IPS DF 6.9 (cell line): ENCODE measurements at regions not wholly inside any gene's neighbourhood (a gene's known extent, or its start where the extent isn't known, plus 50 kb on each side); places are given as distances from the start of the nearest gene placed in this dataset.
"Not testable (repeated sequence)": the region's sequence is repeated elsewhere in the genome, so short reads cannot be mapped to it uniquely, and the experiment has no call there.

ENCODE experiments used
- DNase-seq: peaks from one replicate; pipeline ENCODE4 v3.0.0-alpha.2; 2013; ENCODE audit warnings: low read depth, low spot score
- H3K27ac ChIP-seq: one replicate; pipeline ENCODE4 v1.5.1; 2013; ENCODE audit warnings: low read length, control low read depth
- H3K27me3 ChIP-seq: 2 replicates; pipeline ENCODE4 v1.6.1; 2013; ENCODE audit warnings: mild to moderate bottlenecking, low read length; ENCODE audit not compliant: control insufficient read depth, insufficient read depth
- H3K36me3 ChIP-seq: 2 replicates; pipeline ENCODE4 v1.6.1; 2013; ENCODE audit warnings: low read length; ENCODE audit not compliant: control insufficient read depth, insufficient read depth
- H3K4me1 ChIP-seq: 2 replicates; pipeline ENCODE4 v1.6.1; 2013; ENCODE audit warnings: low read length; ENCODE audit not compliant: control insufficient read depth, insufficient read depth
- H3K4me3 ChIP-seq: 2 replicates; pipeline ENCODE4 v1.5.1; 2013; ENCODE audit warnings: mild to moderate bottlenecking, low read length
- H3K9me3 ChIP-seq: 2 replicates; pipeline ENCODE4 v1.6.1; 2013; ENCODE audit warnings: low read length, inconsistent platforms; ENCODE audit not compliant: control insufficient read depth, insufficient read depth
- WGBS: extraction: QIAGEN DNeasy Blood & Tissue Kit; methylation state at CpG from one replicate; pipeline ENCODE4 v1.1.7; 2013; ENCODE audit warnings: mixed read lengths, missing lambda C conversion rate; ENCODE audit not compliant: insufficient read length, insufficient coverage; 5-methylcytosine and 5-hydroxymethylcytosine counted together

- not testable (repeated sequence) for H3K9me3 ChIP-seq, H3K4me3 ChIP-seq, H3K4me1 ChIP-seq, H3K27me3 ChIP-seq, DNase-seq, H3K36me3 ChIP-seq, H3K27ac ChIP-seq
- no CpG with 5 or more reads among the region's 2 CpGs for WGBS
These were observed 120.5 kb downstream of the GOLGA6L22 start for GRCh38 chr15:22579213-22579612.

DNA sequence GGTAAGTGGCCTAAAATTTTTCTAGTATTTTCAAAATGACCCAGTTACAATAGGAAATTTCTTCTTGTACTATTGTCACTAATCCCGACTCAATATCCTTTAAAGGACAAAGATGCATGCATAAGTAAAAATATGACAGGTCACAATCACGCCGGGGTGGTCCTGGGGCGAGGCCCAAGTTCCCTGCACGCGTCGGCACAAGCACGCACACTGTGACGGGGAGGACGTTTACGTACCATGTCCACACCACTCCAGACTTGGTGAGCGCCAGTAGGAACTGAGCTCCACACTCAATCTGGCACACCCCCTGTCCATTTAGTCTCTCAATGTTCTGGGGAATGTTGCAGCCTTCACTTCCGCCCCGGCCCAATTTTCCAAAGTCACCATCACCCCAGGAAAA is 128.7 kb downstream of the GOLGA6L22 start:
- H3K36me3 ChIP-seq, H3K27me3 ChIP-seq: not testable (repeated sequence)
- WGBS, result no CpG with 5 or more reads among the region's 14 CpGs

GRCh38 chr15:22598552-22598951 is 139.8 kb downstream of the GOLGA6L22 start:
- WGBS, result no CpG with 5 or more reads among the region's 14 CpGs
- not testable (repeated sequence) for DNase-seq

More for the DNA sequence above, 128.7 kb downstream of the GOLGA6L22 start:
- H3K4me1 ChIP-seq, H3K9me3 ChIP-seq, DNase-seq, H3K4me3 ChIP-seq, H3K27ac ChIP-seq: not testable (repeated sequence)

DNA sequence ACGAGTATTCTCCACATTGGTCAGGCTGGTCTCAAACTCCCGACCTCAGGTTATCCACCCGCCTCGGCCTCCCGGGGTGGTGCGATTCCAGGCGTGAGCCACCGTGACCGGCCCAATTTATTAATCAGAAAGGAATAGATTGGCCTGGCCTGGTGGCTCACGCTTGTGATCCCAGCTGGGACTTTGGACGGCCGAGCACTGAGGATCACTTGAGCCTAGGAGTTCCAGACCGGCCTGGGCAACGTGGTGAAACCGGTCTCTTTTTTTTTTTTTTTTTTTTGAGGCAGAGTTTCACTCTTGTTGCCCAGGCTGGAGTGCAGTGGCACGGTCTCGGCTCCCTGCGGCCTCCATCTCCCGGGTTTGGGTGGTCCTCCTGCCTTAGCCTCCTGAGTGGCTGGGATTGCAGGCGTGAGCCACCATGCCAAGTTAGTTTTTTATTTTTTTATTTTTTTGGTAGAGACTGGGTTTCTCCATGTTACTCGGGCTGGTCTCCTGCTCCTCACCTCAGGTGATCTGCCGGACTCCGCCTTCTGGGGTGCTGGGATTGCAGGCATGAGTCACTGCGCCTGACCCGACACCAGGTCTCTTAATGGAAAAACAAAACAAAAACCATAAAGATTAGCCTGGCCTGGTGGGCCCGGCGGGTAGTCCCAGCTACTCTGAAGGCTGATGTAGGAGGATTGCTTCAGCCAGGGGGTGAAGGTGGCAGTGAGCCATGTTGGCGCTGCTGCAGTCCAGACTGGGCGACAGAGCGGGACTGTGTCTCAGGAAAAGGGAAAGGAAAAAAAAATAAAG is 141.0 kb downstream of the GOLGA6L22 start:
- H3K36me3 ChIP-seq, DNase-seq, H3K9me3 ChIP-seq, H3K27ac ChIP-seq, H3K4me1 ChIP-seq, H3K4me3 ChIP-seq, H3K27me3 ChIP-seq: not testable (repeated sequence)
- WGBS, result no CpG with 5 or more reads among the region's 30 CpGs

More at GRCh38 chr15:22598552-22598951, 139.8 kb downstream of the GOLGA6L22 start:
- H3K27ac ChIP-seq, H3K36me3 ChIP-seq, H3K4me3 ChIP-seq, H3K4me1 ChIP-seq, H3K9me3 ChIP-seq, H3K27me3 ChIP-seq: not testable (repeated sequence)

GRCh38 chr15:22616976-22617375 is 158.3 kb downstream of the GOLGA6L22 start:
- H3K9me3 ChIP-seq, H3K27me3 ChIP-seq, DNase-seq, H3K27ac ChIP-seq, H3K36me3 ChIP-seq, H3K4me1 ChIP-seq, H3K4me3 ChIP-seq: not testable (repeated sequence)
- no CpG with 5 or more reads among the region's 9 CpGs for WGBS

DNA sequence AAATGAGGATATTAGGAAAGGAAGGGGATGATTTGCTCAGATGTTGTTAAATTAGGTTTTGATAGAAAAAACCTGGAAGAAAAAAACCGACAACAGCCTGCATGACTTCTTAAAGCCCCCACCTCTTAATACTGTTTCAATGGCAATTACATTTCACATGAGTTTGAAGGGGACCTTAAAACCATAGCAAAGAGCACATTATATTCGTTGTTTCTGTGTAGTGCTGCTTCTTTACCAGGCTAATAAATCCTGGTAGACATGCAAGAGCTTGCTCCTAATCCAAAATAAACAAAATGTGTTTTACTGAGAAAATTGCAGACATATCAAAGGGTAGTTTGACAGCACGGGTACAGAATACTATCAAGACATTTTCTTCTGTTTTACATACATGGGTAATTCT is 154.7 kb upstream of the NIPA1 start:
- H3K27me3 ChIP-seq, DNase-seq, H3K4me3 ChIP-seq, H3K27ac ChIP-seq, H3K36me3 ChIP-seq, H3K4me1 ChIP-seq, H3K9me3 ChIP-seq: not testable (repeated sequence)
- no CpG with 5 or more reads among the region's 3 CpGs for WGBS

- not testable (repeated sequence) for H3K27ac ChIP-seq, H3K4me3 ChIP-seq, H3K36me3 ChIP-seq, H3K27me3 ChIP-seq, DNase-seq, H3K4me1 ChIP-seq, H3K9me3 ChIP-seq
- WGBS, result no CpG with 5 or more reads among the region's 2 CpGs
These were observed 146.5 kb upstream of the NIPA1 start for GRCh38 chr15:22639983-22640382.

DNA sequence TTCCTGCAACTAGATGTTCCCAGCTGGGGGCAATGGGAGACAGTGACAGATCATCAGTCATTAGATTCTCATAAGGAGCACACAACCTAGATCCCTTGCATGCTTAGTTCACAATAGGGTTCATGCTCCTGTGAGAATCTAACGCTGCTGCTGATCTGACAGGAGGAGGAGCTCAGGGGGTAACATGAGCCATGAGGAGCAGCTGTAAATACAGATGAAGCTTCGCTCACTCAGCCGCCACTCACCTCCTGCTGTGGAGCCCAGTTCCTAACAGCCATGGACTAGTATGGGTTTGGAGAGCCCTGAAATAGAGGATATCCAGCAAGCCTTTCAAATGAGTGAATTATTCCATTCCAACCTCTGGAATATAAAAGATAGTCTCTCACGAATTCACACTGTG is 137.0 kb upstream of the NIPA1 start:
- not testable (repeated sequence) for H3K4me3 ChIP-seq, H3K9me3 ChIP-seq, H3K27me3 ChIP-seq, DNase-seq, H3K36me3 ChIP-seq, H3K27ac ChIP-seq, H3K4me1 ChIP-seq
- no CpG with 5 or more reads among the region's 4 CpGs for WGBS

GRCh38 chr15:22651179-22651578 is 135.3 kb upstream of the NIPA1 start:
- not testable (repeated sequence) for H3K9me3 ChIP-seq, H3K4me1 ChIP-seq, H3K27ac ChIP-seq, H3K27me3 ChIP-seq, H3K4me3 ChIP-seq, DNase-seq, H3K36me3 ChIP-seq
- no CpG with 5 or more reads among the region's 2 CpGs for WGBS

DNA sequence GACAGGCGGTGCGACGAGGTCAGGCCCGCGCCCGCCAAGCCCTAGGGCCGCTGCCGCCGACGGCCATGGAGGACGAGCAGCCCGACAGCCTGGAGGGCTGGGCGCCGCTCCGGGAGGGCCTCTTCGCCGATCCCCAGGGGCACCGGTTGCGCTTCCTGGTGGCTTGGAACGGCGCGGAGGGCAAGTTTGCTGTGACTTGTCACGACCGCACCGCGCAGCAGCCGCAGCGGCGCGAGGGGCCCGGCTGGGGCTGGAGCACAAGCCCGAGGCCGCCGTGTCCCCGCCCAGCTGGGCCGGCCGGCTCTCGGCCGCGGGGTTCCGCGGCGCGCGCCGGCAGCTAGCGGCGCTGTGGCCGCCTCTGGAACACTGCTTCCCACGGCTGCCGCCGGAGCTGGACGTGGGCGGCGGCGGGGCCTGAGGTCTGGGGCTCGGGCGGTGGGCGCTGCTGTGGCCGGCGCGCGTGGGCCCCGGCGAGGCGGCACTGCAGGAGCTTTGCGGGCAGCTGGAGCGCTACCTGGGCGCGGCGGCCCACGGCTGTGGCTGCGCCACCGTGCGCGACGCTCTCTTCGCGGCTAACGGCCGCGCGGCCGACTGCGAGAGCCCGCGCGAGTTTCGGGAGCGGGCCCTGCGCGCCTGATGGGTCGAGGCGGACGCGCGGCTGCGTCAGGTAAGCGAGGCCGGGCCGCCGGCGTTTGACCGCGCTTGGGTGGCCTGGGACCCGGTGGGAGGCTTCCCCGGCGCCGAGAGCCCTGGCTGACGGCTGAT is 122.0 kb upstream of the NIPA1 start:
- H3K4me1 ChIP-seq, DNase-seq, H3K27ac ChIP-seq, H3K9me3 ChIP-seq, H3K27me3 ChIP-seq, H3K36me3 ChIP-seq: not testable (repeated sequence)
- WGBS, result no CpG with 5 or more reads among the region's 110 CpGs
- H3K4me3 ChIP-seq, result peak overlapping the region; percentile 36; the same call in 1 of the 2 replicates
